ENCODE measurements at regions not wholly inside any gene's neighbourhood (a gene's known extent, or its start where the extent isn't known, plus 50 kb on each side); places are given as distances from the start of the nearest gene placed in this dataset.
"Not testable (repeated sequence)": the region's sequence is repeated elsewhere in the genome, so short reads cannot be mapped to it uniquely, and the experiment has no call there.

DNA sequence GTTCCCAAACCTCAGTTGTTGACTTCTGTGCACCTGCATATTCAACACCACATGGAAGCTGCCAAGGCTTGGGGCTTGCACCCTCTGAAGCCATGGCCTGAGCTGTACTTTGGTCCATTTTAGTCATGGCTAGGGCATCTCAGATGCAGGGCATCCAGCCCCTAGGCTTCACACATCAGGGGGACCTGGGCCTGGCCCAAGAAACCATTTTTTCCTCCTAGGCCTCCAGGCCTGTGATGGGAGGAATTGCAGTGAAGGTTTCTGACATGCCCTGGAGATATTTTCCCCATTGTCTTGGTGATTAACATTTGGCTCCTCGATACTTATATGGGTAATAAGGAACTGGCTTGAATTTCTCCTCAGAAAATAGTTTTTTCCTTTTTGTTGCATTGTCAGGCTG lies 354.5 kb upstream of the ELAVL2 start:
- H3K27ac Mint-ChIP-seq, POLR2A ChIA-PET: not testable (repeated sequence)
- peaks cover 41% of the 10 kb centered on the region for H3K9me3 Mint-ChIP-seq (ENCODE audit: low read depth)

DNA sequence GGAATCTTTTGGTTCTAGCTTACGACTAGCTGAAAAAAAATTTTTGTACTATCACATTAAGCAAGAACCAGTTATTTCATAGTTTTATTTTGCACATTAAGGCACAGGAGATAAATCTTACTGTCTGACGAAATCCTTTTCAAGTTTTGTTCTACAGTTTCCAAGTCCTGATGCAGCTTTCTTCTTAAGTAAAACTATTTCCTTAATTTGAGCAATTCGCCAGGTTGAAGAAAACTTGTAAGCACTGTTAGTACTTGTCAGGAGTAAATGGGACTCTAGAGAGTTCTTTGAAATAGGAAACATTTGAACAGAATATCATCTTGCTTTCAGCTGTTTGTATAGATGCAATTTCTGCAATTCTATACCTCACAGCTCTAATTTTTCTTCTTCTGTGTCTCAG lies 318.8 kb upstream of the ELAVL2 start:
- no peak for ATAC-seq
- no peaks in the 10 kb centered on the region for H3K4me1 Mint-ChIP-seq
- H3K27ac Mint-ChIP-seq = no peak overlapping the region
- no peaks in the 10 kb centered on the region for H3K36me3 Mint-ChIP-seq (ENCODE audit: low read depth)
- ChIA-PET CTCF (interaction anchor here (0.7 kb wide), 1 partner anchor 12 kb away, joined by 3 read pairs; no protein-coding TSS in a partner anchor), POLR2A (no interaction called here)
- intact Hi-C loops (cut with DNase I, micrococcal nuclease) = no loop called here
- no peaks in the 10 kb centered on the region for H3K27me3 Mint-ChIP-seq
- no peak for DNase-seq
- H3K4me3 Mint-ChIP-seq = no peak overlapping the region
- H3K9me3 Mint-ChIP-seq (ENCODE audit: low read depth) = peaks cover 13% of the 10 kb centered on the region

More for the DNA sequence above, 354.5 kb upstream of the ELAVL2 start:
- H3K36me3 Mint-ChIP-seq (ENCODE audit: low read depth); intact Hi-C loops (cut with DNase I, micrococcal nuclease); CTCF ChIA-PET; H3K4me3 Mint-ChIP-seq; ATAC-seq; H3K4me1 Mint-ChIP-seq; DNase-seq; H3K27me3 Mint-ChIP-seq: not testable (repeated sequence)

DNA sequence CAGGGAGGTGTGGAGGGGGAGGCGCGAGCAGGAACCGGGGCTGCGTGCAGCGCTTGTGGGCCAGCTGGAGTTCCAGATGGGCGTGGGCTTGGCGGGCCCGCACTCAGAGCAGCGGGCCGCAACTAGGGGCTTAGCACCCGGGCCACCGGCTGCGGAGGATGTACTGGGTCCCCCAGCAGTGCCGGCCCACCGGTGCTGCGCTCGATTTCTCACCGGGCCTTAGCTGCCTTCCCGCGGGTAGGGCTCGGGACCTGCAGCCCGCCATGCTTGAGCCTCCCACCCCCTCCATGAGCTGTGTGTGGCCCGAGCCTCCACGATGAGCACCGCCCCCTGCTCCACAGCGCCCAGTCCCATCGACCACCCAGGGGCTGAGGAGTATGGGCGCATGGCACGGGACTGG lies 309.0 kb upstream of the ELAVL2 start:
- H3K27me3 Mint-ChIP-seq; DNase-seq; ATAC-seq; H3K4me1 Mint-ChIP-seq; POLR2A ChIA-PET; H3K9me3 Mint-ChIP-seq (ENCODE audit: low read depth); H3K36me3 Mint-ChIP-seq (ENCODE audit: low read depth); intact Hi-C loops (cut with DNase I, micrococcal nuclease); H3K4me3 Mint-ChIP-seq; H3K27ac Mint-ChIP-seq; CTCF ChIA-PET: not testable (repeated sequence)

DNA sequence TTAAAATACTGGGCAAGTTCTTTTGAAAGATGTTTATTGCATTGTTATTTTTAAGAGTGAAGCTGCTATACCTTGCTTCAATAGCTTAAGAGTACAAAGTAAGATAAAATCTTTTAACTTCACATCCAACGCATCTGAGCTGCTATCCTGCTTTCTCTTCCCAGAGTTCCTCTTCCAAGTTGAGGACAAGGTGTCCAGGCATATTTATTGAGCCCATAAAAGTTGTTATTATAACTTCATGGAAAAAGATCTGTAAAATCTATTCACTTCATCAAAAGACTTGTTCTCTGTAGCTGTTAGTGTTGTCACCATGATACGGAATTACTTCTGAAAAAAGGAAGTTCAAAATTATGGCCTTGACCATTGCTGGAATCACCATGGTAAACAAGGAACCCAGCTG lies 306.2 kb upstream of the ELAVL2 start:
- H3K9me3 Mint-ChIP-seq (ENCODE audit: low read depth) = peaks cover 17% of the 10 kb centered on the region
- H3K36me3 Mint-ChIP-seq (ENCODE audit: low read depth) = no peaks in the 10 kb centered on the region
- DNase-seq (no peak), ATAC-seq (no peak)
- no peaks in the 10 kb centered on the region for H3K4me1 Mint-ChIP-seq
- no peak overlapping the region for H3K27ac Mint-ChIP-seq
- intact Hi-C loops (cut with DNase I, micrococcal nuclease) = no loop called here
- ChIA-PET POLR2A (no interaction called here), CTCF (no interaction called here)
- no peak overlapping the region for H3K4me3 Mint-ChIP-seq
- H3K27me3 Mint-ChIP-seq = no peaks in the 10 kb centered on the region

DNA sequence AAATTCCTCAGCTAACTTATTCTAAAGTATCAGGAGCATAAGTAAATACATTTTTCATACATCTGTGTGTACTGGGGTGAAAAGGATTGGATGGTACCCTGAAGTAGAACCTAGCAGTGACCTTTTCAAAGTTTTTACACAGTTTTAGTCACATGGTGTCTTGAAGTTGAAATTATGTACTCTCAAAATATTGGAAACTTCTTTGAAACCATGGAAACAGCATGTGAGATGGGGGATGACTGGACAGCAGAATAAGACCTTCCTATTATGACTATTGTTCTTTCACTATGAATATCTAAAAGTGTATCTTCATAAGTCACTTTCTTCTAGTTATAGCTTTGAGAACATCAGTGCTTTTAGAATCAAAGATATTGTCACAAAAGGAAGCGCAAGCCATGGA lies 301.5 kb upstream of the ELAVL2 start:
- no peak for DNase-seq
- Mint-ChIP-seq H3K4me3 (no peak overlapping the region), H3K27me3 (no peaks in the 10 kb centered on the region), H3K27ac (no peak overlapping the region), H3K4me1 (no peaks in the 10 kb centered on the region), H3K36me3 (ENCODE audit: low read depth) (no peaks in the 10 kb centered on the region), H3K9me3 (ENCODE audit: low read depth) (peaks cover 23% of the 10 kb centered on the region)
- intact Hi-C loops (cut with DNase I, micrococcal nuclease) = no loop called here
- CTCF ChIA-PET = no interaction called here
- no peak for ATAC-seq
- POLR2A ChIA-PET = no interaction called here

DNA sequence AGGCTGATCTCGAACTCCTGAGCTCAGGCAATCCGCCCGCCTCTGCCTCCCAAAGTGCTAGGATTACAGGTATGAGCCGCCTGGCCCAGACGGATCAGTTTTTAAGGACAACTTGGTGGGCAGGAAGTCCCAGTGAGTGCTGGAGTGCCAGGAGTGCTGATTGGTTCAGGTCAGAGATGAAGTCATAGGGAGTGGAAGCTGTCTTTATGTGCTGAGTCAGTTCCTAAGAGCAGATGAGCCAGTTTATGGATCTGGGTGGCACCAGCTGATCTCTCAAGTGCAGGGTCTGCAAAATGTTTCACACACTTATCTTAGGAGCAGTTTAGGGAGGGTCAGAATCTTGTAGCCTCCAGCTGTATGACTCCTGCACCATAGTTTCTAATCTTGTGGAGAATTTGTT lies 292.1 kb upstream of the ELAVL2 start:
- no peaks in the 10 kb centered on the region for H3K27me3 Mint-ChIP-seq
- intact Hi-C loops (cut with DNase I, micrococcal nuclease) = no loop called here
- DNase-seq (no peak), ATAC-seq (no peak)
- no peak overlapping the region for H3K27ac Mint-ChIP-seq
- H3K9me3 Mint-ChIP-seq (ENCODE audit: low read depth) = peaks cover 17% of the 10 kb centered on the region
- CTCF ChIA-PET = interaction anchor here (0.6 kb wide), 1 partner anchor 1267 kb away, joined by 3 read pairs; no protein-coding TSS in a partner anchor
- no peaks in the 10 kb centered on the region for H3K36me3 Mint-ChIP-seq (ENCODE audit: low read depth)
- no peak overlapping the region for H3K4me3 Mint-ChIP-seq
- POLR2A ChIA-PET = no interaction called here
- no peaks in the 10 kb centered on the region for H3K4me1 Mint-ChIP-seq

DNA sequence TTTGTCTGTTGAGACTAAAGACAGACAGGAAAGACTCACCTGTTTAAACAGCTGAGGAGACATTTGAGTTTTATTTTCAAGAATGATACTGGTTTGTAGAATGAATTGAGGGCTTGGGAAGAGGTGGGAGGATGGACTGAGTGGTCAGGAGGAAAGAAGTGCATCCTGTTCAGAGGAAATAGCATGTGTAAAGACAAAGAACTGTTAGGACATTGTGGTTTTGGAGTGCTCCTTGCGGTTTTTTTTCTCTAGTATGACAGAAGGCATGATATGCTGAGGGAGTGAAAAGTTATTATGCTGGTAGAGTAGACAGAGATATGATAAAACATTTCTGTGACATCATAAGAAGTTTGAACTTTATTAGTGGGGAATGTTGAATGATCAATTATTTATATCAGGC lies 270.7 kb upstream of the ELAVL2 start:
- Mint-ChIP-seq H3K27ac (no peak overlapping the region), H3K4me3 (no peak overlapping the region), H3K4me1 (no peaks in the 10 kb centered on the region), H3K36me3 (ENCODE audit: low read depth) (no peaks in the 10 kb centered on the region), H3K27me3 (no peaks in the 10 kb centered on the region), H3K9me3 (ENCODE audit: low read depth) (peaks cover 16% of the 10 kb centered on the region)
- ChIA-PET CTCF (no interaction called here), POLR2A (no interaction called here)
- ATAC-seq = no peak
- intact Hi-C loops (cut with DNase I, micrococcal nuclease) = no loop called here
- DNase-seq = no peak

DNA sequence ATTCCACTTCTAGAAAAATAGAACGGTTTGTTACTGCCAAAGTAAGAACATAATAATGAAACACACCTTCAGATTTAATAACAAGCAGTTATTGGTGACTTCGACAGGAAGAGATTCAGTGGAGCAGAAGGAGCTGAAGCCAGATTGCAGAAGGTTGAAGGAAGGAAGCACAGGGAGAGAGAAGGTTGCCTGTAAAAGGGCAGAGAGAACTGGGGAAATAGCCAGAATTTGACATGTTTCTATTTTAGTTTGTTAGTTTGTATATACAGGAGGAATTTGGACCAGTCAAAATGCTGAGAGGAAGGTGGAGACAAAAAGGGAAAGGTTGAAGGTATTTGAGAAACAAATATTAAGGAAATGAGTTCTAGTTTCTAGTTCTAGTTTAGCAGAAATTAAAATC lies 269.2 kb upstream of the ELAVL2 start:
- H3K27ac Mint-ChIP-seq = no peak overlapping the region
- DNase-seq = no peak

DNA sequence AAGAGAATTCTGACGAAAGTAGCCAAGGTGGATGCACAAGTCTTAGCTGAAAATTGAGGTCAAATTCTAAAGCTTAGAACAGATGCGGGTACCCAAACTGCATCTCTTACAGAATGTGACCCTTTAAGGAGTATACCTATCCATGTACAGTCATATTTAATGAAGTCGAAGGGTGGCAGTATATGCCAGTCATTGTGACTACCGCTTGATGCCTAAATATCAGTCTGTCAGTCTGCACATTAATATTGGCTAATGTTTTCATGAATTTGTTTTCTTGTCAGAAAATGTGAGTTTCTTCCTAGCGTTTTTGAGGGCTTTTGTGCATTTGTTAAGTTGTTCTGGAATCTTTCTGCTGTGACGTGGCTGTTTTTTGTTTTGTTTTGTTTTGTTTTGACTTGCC lies 264.5 kb upstream of the ELAVL2 start:
- ChIA-PET CTCF (no interaction called here), POLR2A (no interaction called here)
- H3K27me3 Mint-ChIP-seq = no peaks in the 10 kb centered on the region
- intact Hi-C loops (cut with DNase I, micrococcal nuclease) = no loop called here
- no peak overlapping the region for H3K27ac Mint-ChIP-seq
- H3K36me3 Mint-ChIP-seq (ENCODE audit: low read depth) = no peaks in the 10 kb centered on the region
- no peak overlapping the region for H3K4me3 Mint-ChIP-seq
- no peaks in the 10 kb centered on the region for H3K4me1 Mint-ChIP-seq
- ATAC-seq (no peak), DNase-seq (no peak)
- H3K9me3 Mint-ChIP-seq (ENCODE audit: low read depth) = peaks cover 29% of the 10 kb centered on the region

More for the DNA sequence above, 269.2 kb upstream of the ELAVL2 start:
- no peak overlapping the region for H3K4me3 Mint-ChIP-seq
- no peaks in the 10 kb centered on the region for H3K36me3 Mint-ChIP-seq (ENCODE audit: low read depth)
- H3K27me3 Mint-ChIP-seq = no peaks in the 10 kb centered on the region
- ChIA-PET CTCF (no interaction called here), POLR2A (no interaction called here)
- intact Hi-C loops (cut with DNase I, micrococcal nuclease) = no loop called here
- ATAC-seq = no peak
- no peaks in the 10 kb centered on the region for H3K4me1 Mint-ChIP-seq
- peaks cover 15% of the 10 kb centered on the region for H3K9me3 Mint-ChIP-seq (ENCODE audit: low read depth)

DNA sequence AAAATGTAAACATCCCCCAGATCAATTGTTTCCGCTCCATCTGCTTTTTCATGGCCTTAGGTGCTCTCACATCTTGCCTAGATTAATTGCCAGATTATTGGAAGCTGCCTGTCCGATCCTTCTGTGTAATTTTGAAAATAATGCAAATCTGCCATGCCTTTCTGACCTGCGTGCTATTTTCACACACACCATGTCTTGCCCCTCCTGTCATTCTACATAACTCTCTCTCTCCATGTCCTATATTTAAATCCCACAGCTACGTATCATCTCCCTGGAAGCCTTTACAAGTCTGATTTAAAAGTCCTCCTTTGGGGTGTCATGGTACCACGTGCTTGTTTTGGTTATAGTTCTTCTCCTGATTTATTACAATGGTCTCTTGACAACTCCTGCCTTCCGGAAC lies 247.6 kb upstream of the ELAVL2 start:
- H3K27me3 Mint-ChIP-seq = no peaks in the 10 kb centered on the region
- ATAC-seq (no peak), DNase-seq (no peak)
- H3K27ac Mint-ChIP-seq = no peak overlapping the region
- no peak overlapping the region for H3K4me3 Mint-ChIP-seq
- POLR2A ChIA-PET = no interaction called here
- intact Hi-C loops (cut with DNase I, micrococcal nuclease) = no loop called here
- H3K9me3 Mint-ChIP-seq (ENCODE audit: low read depth) = peaks cover 28% of the 10 kb centered on the region
- no peaks in the 10 kb centered on the region for H3K36me3 Mint-ChIP-seq (ENCODE audit: low read depth)
- CTCF ChIA-PET = no interaction called here
- H3K4me1 Mint-ChIP-seq = no peaks in the 10 kb centered on the region

DNA sequence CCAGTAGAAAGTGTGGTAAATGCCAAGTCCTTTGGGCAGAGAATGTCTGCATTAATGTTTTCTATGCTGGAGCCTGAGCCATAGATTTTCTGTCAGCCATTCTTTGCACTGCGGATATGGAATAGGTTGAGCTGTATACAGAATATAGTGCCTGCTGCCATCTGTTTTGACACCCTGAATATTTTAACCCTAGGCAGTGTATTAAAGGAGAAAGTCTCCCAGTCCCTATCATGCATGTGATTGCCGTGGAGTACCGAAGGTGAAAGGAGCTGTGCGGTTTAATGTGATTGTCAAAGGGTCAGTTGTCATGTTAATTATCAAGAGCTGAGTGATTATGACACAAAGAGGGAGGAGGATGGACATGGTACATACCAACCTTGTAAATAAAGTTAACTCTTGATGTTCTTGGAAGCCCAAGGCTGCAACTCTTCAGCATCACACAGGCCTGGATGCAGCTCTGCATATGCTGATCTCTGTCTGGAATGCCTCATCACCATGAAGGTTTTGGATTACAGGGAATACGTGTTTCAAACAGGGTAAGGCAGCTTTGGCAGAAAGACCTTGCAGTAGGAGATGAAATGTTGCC lies 247.1 kb upstream of the ELAVL2 start:
- no peaks in the 10 kb centered on the region for H3K36me3 Mint-ChIP-seq (ENCODE audit: low read depth)
- DNase-seq = no peak
- H3K27ac Mint-ChIP-seq = no peak overlapping the region
- H3K27me3 Mint-ChIP-seq = no peaks in the 10 kb centered on the region
- H3K9me3 Mint-ChIP-seq (ENCODE audit: low read depth) = peaks cover 28% of the 10 kb centered on the region
- no peak overlapping the region for H3K4me3 Mint-ChIP-seq
- ChIA-PET POLR2A (no interaction called here), CTCF (no interaction called here)
- no peaks in the 10 kb centered on the region for H3K4me1 Mint-ChIP-seq
- no peak for ATAC-seq
- intact Hi-C loops (cut with DNase I, micrococcal nuclease) = no loop called here

DNA sequence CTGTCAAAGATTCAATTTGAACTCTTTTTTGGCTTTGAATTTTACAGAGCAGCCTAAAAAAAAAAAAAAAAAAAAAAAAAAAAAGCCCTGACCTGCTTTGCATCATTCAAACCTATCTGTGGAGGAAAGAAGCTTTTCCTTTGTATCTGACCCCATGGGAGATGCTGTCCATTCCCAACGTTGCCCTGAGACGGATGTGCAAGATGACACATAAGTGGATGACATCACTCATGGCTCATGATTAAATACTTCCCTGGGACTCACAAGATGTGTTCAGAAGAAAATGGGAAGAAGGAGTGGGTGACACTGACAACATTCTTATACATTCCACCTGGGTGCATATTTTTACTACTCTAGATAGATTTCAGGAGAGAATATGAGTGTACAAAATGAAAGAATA lies 245.7 kb upstream of the ELAVL2 start:
- CTCF ChIA-PET = no interaction called here
- H3K4me3 Mint-ChIP-seq = no peak overlapping the region
- intact Hi-C loops (cut with DNase I, micrococcal nuclease) = no loop called here

DNA sequence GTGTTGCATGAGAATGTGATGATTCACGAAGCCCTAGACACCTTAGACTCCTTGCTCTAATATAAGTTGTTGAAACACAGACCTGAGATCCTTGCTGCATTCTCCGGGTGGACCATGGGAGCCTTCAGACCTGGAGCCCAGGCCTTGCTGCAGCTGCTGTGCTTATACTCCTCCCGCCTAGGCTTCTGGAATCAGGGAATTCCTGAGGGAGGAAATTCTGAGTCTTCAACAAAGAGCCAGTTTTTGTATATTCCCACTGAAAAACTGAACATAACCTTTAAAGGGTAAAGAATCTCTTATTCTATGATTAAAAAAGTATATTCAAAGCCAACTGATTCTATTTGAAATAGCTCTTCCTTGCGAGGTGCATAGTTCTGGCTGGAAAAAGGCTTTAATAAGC lies 245.1 kb upstream of the ELAVL2 start:
- Mint-ChIP-seq H3K4me1 (no peaks in the 10 kb centered on the region), H3K9me3 (ENCODE audit: low read depth) (peaks cover 25% of the 10 kb centered on the region), H3K27ac (no peak overlapping the region), H3K36me3 (ENCODE audit: low read depth) (no peaks in the 10 kb centered on the region), H3K4me3 (no peak overlapping the region), H3K27me3 (no peaks in the 10 kb centered on the region)
- ATAC-seq = no peak
- CTCF ChIA-PET = no interaction called here
- intact Hi-C loops (cut with DNase I, micrococcal nuclease) = no loop called here
- POLR2A ChIA-PET = no interaction called here
- no peak for DNase-seq

More for the DNA sequence above, 245.7 kb upstream of the ELAVL2 start:
- Mint-ChIP-seq H3K4me1 (no peaks in the 10 kb centered on the region), H3K27me3 (no peaks in the 10 kb centered on the region), H3K9me3 (ENCODE audit: low read depth) (peaks cover 26% of the 10 kb centered on the region), H3K27ac (no peak overlapping the region), H3K36me3 (ENCODE audit: low read depth) (no peaks in the 10 kb centered on the region)
- POLR2A ChIA-PET = no interaction called here
- DNase-seq = no peak
- ATAC-seq = no peak
